ENCODE measurements at regions not wholly inside any gene's neighbourhood (a gene's known extent, or its start where the extent isn't known, plus 50 kb on each side); places are given as distances from the start of the nearest gene placed in this dataset.
"Not testable (repeated sequence)": the region's sequence is repeated elsewhere in the genome, so short reads cannot be mapped to it uniquely, and the experiment has no call there.

- no peaks in the 10 kb centered on the region for H3K4me1 ChIP-seq (ENCODE audit: insufficient read depth, low read length, poor library complexity, severe bottlenecking)
- H3K4me3 ChIP-seq (ENCODE audit: low read depth, low read length, poor library complexity, severe bottlenecking) = no peak overlapping the region
- BruUV-seq (replicated peaks) = no TSS peak
- no peaks in the 10 kb centered on the region for H3K79me2 ChIP-seq (ENCODE audit: insufficient read depth, low read depth, low read length)
- intact Hi-C loops (cut with micrococcal nuclease; ENCODE audit: unreplicated experiment) = no loop called here
- DNase-seq (ENCODE audit: low spot score) = no peak
- no peaks in the 10 kb centered on the region for H3K9me2 ChIP-seq (ENCODE audit: insufficient read depth, low read length)
- no peak overlapping the region for H3K4me2 ChIP-seq (ENCODE audit: low read length)
- no peak overlapping the region for H3K27ac ChIP-seq (ENCODE audit: low read depth, low read length, poor library complexity, severe bottlenecking)
- no peaks in the 10 kb centered on the region for H3K36me3 ChIP-seq (ENCODE audit: insufficient read depth, low read length)
- no peaks in the 10 kb centered on the region for H4K20me1 ChIP-seq (ENCODE audit: insufficient read depth, low read length)
- ChIA-PET CTCF (ENCODE audit: unreplicated experiment) (no interaction called here), POLR2A (interaction anchor here (0.6 kb wide), 1 partner anchor 16 kb away, joined by 3 read pairs; no protein-coding TSS in a partner anchor)
- TF ChIP-seq CTCF (conservative IDR thresholded peaks at IDR 0.05; ENCODE audit: low read length) (no peak), EZH2phosphoT487 (IDR thresholded peaks at IDR 0.05; ENCODE audit: borderline replicate concordance, low read depth, low read length) (no peak)
- H2AFZ ChIP-seq (ENCODE audit: low read length) = no peak overlapping the region
- no peaks in the 10 kb centered on the region for H3K9me3 ChIP-seq (ENCODE audit: low read length)
Observed at GRCh38 chr5:124494540-124495116, 251.8 kb downstream of the ZNF608 start.

GRCh38 chr5:124492444-124493224, 253.8 kb downstream of the ZNF608 start:
- Histone ChIP-seq H4K20me1 (ENCODE audit: insufficient read depth, low read length) (no peaks in the 10 kb centered on the region), H3K4me1 (ENCODE audit: insufficient read depth, low read length, poor library complexity, severe bottlenecking) (no peaks in the 10 kb centered on the region), H3K9me3 (ENCODE audit: low read length) (no peaks in the 10 kb centered on the region), H3K4me3 (ENCODE audit: low read depth, low read length, poor library complexity, severe bottlenecking) (no peak overlapping the region), H3K9me2 (ENCODE audit: insufficient read depth, low read length) (no peaks in the 10 kb centered on the region), H3K79me2 (ENCODE audit: insufficient read depth, low read depth, low read length) (no peaks in the 10 kb centered on the region), H3K27ac (ENCODE audit: low read depth, low read length, poor library complexity, severe bottlenecking) (no peak overlapping the region), H2AFZ (ENCODE audit: low read length) (no peak overlapping the region), H3K36me3 (ENCODE audit: insufficient read depth, low read length) (no peaks in the 10 kb centered on the region), H3K4me2 (ENCODE audit: low read length) (no peak overlapping the region)
- TF ChIP-seq CTCF (conservative IDR thresholded peaks at IDR 0.05; ENCODE audit: low read length) (no peak), EZH2phosphoT487 (IDR thresholded peaks at IDR 0.05; ENCODE audit: borderline replicate concordance, low read depth, low read length) (no peak)
- no peak for DNase-seq (ENCODE audit: low spot score)
- intact Hi-C loops (cut with micrococcal nuclease; ENCODE audit: unreplicated experiment) = no loop called here
- CTCF ChIA-PET (ENCODE audit: unreplicated experiment) = no interaction called here
- BruUV-seq (replicated peaks) = no TSS peak
- POLR2A ChIA-PET = no interaction called here

GRCh38 chr5:124490315-124490714, 256.1 kb downstream of the ZNF608 start:
- H3K79me2 ChIP-seq (ENCODE audit: insufficient read depth, low read depth, low read length); H4K20me1 ChIP-seq (ENCODE audit: insufficient read depth, low read length); H3K4me2 ChIP-seq (ENCODE audit: low read length); DNase-seq (ENCODE audit: low spot score); H2AFZ ChIP-seq (ENCODE audit: low read length); CTCF ChIA-PET (ENCODE audit: unreplicated experiment); H3K4me1 ChIP-seq (ENCODE audit: insufficient read depth, low read length, poor library complexity, severe bottlenecking); BruUV-seq (replicated peaks); H3K36me3 ChIP-seq (ENCODE audit: insufficient read depth, low read length); H3K9me3 ChIP-seq (ENCODE audit: low read length); H3K27ac ChIP-seq (ENCODE audit: low read depth, low read length, poor library complexity, severe bottlenecking); intact Hi-C loops (cut with micrococcal nuclease; ENCODE audit: unreplicated experiment); H3K9me2 ChIP-seq (ENCODE audit: insufficient read depth, low read length); H3K4me3 ChIP-seq (ENCODE audit: low read depth, low read length, poor library complexity, severe bottlenecking): not testable (repeated sequence)
- POLR2A ChIA-PET = interaction anchor here (0.6 kb wide), 1 partner anchor 66 kb away, joined by 3 read pairs; no protein-coding TSS in a partner anchor
